Endothelial cell of umbilical vein (primary cell): ENCODE measurements at regions not wholly inside any gene's neighbourhood (a gene's known extent, or its start where the extent isn't known, plus 50 kb on each side); places are given as distances from the start of the nearest gene placed in this dataset.

Experiments used
- BruUV-seq: library from RNA; stranded (reverse); fragments of 400-500 nt; replicated peaks from 2 replicates; lab custom pipeline; 2021; lab: Mats Ljungman, UMichigan
- CTCF ChIA-PET: fragments of 300-600, 350-600 bp; sonication (Branson Sonifier 250); formaldehyde crosslinking; loops from one replicate; lab custom pipeline; 2021; ENCODE audit warnings: antibody characterized with exemption, inconsistent platforms; lab: Charles Lee
- POLR2A ChIA-PET: fragments of 300-600, 350-600 bp; sonication (Branson Sonifier 250); formaldehyde crosslinking; loops from one replicate; lab custom pipeline; 2021; ENCODE audit warnings: antibody characterized with exemption, inconsistent platforms; lab: Charles Lee
- DNase-seq: peaks from one replicate; pipeline ENCODE4 v3.0.0-alpha.2; 2011; ENCODE audit warnings: low read depth, low spot score
- FAIRE-seq: peaks from 2 replicates; lab custom pipeline; 2011; peaks lifted over from hg19 to GRCh38; lab: Jason Lieb, UNC
- H2AFZ ChIP-seq: 2 replicates; pipeline ENCODE4 v1.6.0; 2012; ENCODE audit warnings: low read depth, low read length, control low read depth, inconsistent platforms
- H3K27ac ChIP-seq: 2 replicates; pipeline ENCODE4 v1.5.1; 2011; ENCODE audit warnings: low read depth, mild to moderate bottlenecking, control low read depth, low read length, moderate library complexity; ENCODE audit not compliant: insufficient read depth
- H3K27me3 ChIP-seq, 2 experiments: 2 replicates each; pipeline versions ENCODE4 v1.6.0 to v1.6.1; 2011; ENCODE audit warnings: low read length in 2 of 2, mixed read lengths in 1 of 2; ENCODE audit not compliant: control insufficient read depth in 2 of 2, insufficient read depth in 2 of 2
- H3K36me3 ChIP-seq, 2 experiments: 2 replicates in 1 of 2; 3 replicates in 1 of 2; pipeline ENCODE4 v1.5.1; 2011; ENCODE audit warnings: low read length in 2 of 2, mild to moderate bottlenecking in 1 of 2, moderate library complexity in 1 of 2; ENCODE audit not compliant: control insufficient read depth in 2 of 2, insufficient read depth in 2 of 2; ENCODE audit errors: extremely low read depth in 1 of 2
- H3K4me1 ChIP-seq: 3 replicates; pipeline ENCODE4 v1.5.1; 2011; ENCODE audit warnings: mild to moderate bottlenecking, low read length; ENCODE audit not compliant: control insufficient read depth, insufficient read depth; ENCODE audit errors: extremely low read depth
- H3K4me2 ChIP-seq: 2 replicates; pipeline ENCODE4 v1.6.1; 2011; ENCODE audit warnings: low read length, control low read depth, mixed read lengths; ENCODE audit not compliant: insufficient read depth
- H3K4me3 ChIP-seq, 3 experiments: fragments of 200-600 bp in 1 of 3; sonication (generic), shearing (Covaris generic) in 1 of 3; replicated peaks in 1 of 3; 2 replicates each; pipeline ENCODE4 v1.5.1; 2011 to 2016; ENCODE audit warnings: control low read depth in 3 of 3, low read length in 3 of 3, mild to moderate bottlenecking in 2 of 3, inconsistent platforms in 1 of 3, low read depth in 1 of 3, moderate library complexity in 1 of 3; ENCODE audit not compliant: insufficient read depth in 1 of 3
- H3K79me2 ChIP-seq: 2 replicates; pipeline ENCODE4 v1.6.0; 2012; ENCODE audit warnings: low read length, inconsistent platforms; ENCODE audit not compliant: control insufficient read depth, insufficient read depth
- H3K9ac ChIP-seq: replicated peaks from 2 replicates; pipeline ENCODE3; 2011; ENCODE audit warnings: low read length, control low read depth; ENCODE audit not compliant: insufficient read depth; ENCODE audit errors: extremely low read depth
- H3K9me1 ChIP-seq: replicated peaks from 3 replicates; pipeline ENCODE4 v1.6.0; 2011; ENCODE audit warnings: mild to moderate bottlenecking, low read length; ENCODE audit not compliant: control insufficient read depth, insufficient read depth; ENCODE audit errors: extremely low read depth
- H3K9me3 ChIP-seq: replicated peaks from 2 replicates; pipeline ENCODE4 v1.5.1; 2012; ENCODE audit warnings: low read length, inconsistent platforms; ENCODE audit not compliant: control insufficient read depth, insufficient read depth
- H4K20me1 ChIP-seq: replicated peaks from 2 replicates; pipeline ENCODE3; 2011; ENCODE audit warnings: mild to moderate bottlenecking, low read length; ENCODE audit not compliant: control insufficient read depth, insufficient read depth; ENCODE audit errors: extremely low read depth
- EZH2 ChIP-seq: IDR thresholded peaks from 2 replicates; pipeline ENCODE4 v1.6.1; 2012; ENCODE audit warnings: borderline replicate concordance, low read depth, mild to moderate bottlenecking, moderate library complexity, low read length, inconsistent platforms; ENCODE audit not compliant: severe bottlenecking
- FOS ChIP-seq: IDR thresholded peaks from 2 replicates; pipeline ENCODE4 v1.6.1; 2011; ENCODE audit warnings: mild to moderate bottlenecking, low read length, moderate library complexity, borderline replicate concordance; ENCODE audit not compliant: insufficient read depth
- GATA2 ChIP-seq: IDR thresholded peaks from 2 replicates; pipeline ENCODE4 v1.7.0; 2011; ENCODE audit warnings: low read depth, mild to moderate bottlenecking, moderate library complexity, mixed read lengths, low read length; ENCODE audit not compliant: insufficient read length, insufficient read depth
- JUN ChIP-seq: IDR thresholded peaks from 2 replicates; pipeline ENCODE4 v1.6.1; 2011; ENCODE audit warnings: borderline replicate concordance, low read depth; ENCODE audit not compliant: insufficient read length, insufficient read depth
- MYC ChIP-seq: IDR thresholded peaks from one replicate; pipeline ENCODE4 v1.6.1; 2011; ENCODE audit warnings: mild to moderate bottlenecking, low read depth, low read length
- POLR2A ChIP-seq: IDR thresholded peaks from 2 replicates; pipeline ENCODE4 v1.6.1; 2012; ENCODE audit warnings: low read depth, mild to moderate bottlenecking, control low read depth, low read length
- POLR2AphosphoS5 ChIP-seq: IDR thresholded peaks from 2 replicates; pipeline ENCODE4 v1.6.1; 2012; ENCODE audit warnings: low read depth, mild to moderate bottlenecking, control low read depth, low read length, moderate library complexity; ENCODE audit not compliant: insufficient read depth
- dilution Hi-C: fragments of 300-500 bp; cut with MboI; formaldehyde crosslinking; loops from one replicate; pipeline ENCODE4 v1.15.0; 2019; ENCODE audit warnings: low sequenced_read_pairs; ENCODE audit not compliant: extremely low pct_ligation_motif_present
- intact Hi-C: fragments of 100-400 bp; cut with micrococcal nuclease; formaldehyde crosslinking; loops from one replicate; pipeline ENCODE4 v1.10.0; 2022
- TF ChIP-seq, protein P1 (sequence below): IDR thresholded peaks from 2 replicates; pipeline ENCODE4 v1.6.1; 2011; ENCODE audit not compliant: insufficient read depth, insufficient read length

DNA sequence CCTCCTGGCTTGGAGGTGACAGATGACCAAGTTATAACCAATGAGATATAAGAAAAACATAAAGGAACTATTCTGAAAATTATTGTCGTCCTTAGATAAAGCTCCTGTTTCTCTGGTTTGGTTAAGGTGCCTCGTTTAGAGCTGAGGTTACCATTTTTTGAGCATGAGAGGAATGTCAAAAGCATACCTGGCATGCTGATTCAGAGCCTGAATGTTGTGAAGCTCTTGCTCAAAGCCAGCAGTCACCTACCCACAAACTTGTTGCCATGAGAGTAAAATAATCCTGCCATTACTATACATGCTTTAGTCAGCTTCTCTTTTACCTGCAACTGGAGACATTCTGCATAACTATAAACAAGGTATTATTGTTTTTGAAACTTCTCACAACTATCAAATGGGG lies 1116.2 kb downstream of the DIAPH3 start:
- no peaks in the 10 kb centered on the region for H3K36me3 ChIP-seq
- DNase-seq (no peak), FAIRE-seq (no peak)
- H2AFZ ChIP-seq: no peak overlapping the region
- ChIA-PET CTCF (interaction anchor here (0.8 to 1.2 kb wide), 2 partner anchors 8 to 10 kb away, joined by 4 to 6 read pairs; no protein-coding TSS in a partner anchor), POLR2A (no interaction called here)
- no peak overlapping the region for H3K27ac ChIP-seq
- intact Hi-C loops (no loop called here), dilution Hi-C loops (no loop called here)
- H3K9ac ChIP-seq: no peak overlapping the region
- no peaks in the 10 kb centered on the region for H3K4me1 ChIP-seq
- TF ChIP-seq GATA2 (no peak), POLR2A (no peak), MYC (no peak), EZH2 (no peak), FOS (no peak), POLR2AphosphoS5 (no peak)
- TF ChIP-seq, protein P1, sequence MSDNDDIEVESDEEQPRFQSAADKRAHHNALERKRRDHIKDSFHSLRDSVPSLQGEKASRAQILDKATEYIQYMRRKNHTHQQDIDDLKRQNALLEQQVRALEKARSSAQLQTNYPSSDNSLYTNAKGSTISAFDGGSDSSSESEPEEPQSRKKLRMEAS: no peak
- H3K9me3 ChIP-seq: no peaks in the 10 kb centered on the region
- no peak overlapping the region for H3K4me2 ChIP-seq
- no peaks in the 10 kb centered on the region for H3K79me2 ChIP-seq
- H4K20me1 ChIP-seq: no peaks in the 10 kb centered on the region
- H3K9me1 ChIP-seq: no peaks in the 10 kb centered on the region
- no TSS peak for BruUV-seq
- no peak overlapping the region for H3K4me3 ChIP-seq
- no peaks in the 10 kb centered on the region for H3K27me3 ChIP-seq

DNA sequence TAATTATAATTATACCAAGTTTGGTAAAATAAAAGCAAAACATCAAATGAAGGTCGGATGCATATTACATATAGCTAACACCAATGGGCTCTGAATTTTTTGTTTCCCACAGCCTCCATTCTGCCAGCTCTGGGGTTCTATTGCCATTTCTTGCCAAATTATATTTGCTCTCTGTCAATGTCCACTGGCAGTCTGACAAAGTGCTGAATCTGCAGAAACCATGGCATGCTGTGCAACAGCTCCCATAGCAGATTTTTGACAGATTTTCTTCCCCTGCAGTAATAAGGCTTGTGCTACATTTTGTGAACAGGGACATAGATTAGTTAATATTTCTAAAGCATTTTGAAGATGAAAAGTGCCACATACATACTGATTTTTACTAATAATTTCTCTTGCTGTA lies 1102.1 kb downstream of the DIAPH3 start:
- Histone ChIP-seq H3K27ac (no peak overlapping the region), H3K79me2 (no peaks in the 10 kb centered on the region), H3K9me3 (no peaks in the 10 kb centered on the region), H3K4me2 (no peak overlapping the region), H3K9ac (no peak overlapping the region), H4K20me1 (no peaks in the 10 kb centered on the region), H3K27me3 (no peaks in the 10 kb centered on the region), H3K4me3 (no peak overlapping the region), H2AFZ (no peak overlapping the region), H3K36me3 (no peaks in the 10 kb centered on the region), H3K9me1 (no peaks in the 10 kb centered on the region), H3K4me1 (no peaks in the 10 kb centered on the region)
- FAIRE-seq: no peak
- POLR2A ChIA-PET: no interaction called here
- no peak for DNase-seq
- intact Hi-C loops (no loop called here), dilution Hi-C loops (no loop called here)
- CTCF ChIA-PET: no interaction called here
- BruUV-seq: no TSS peak
- TF ChIP-seq JUN (no peak), EZH2 (no peak), POLR2A (no peak), FOS (no peak), POLR2AphosphoS5 (no peak)
- TF ChIP-seq, protein P1: no peak
